Mucosa of stomach (tissue), 1 donor: ENCODE measurements at regions not wholly inside any gene's neighbourhood (a gene's known extent, or its start where the extent isn't known, plus 50 kb on each side); places are given as distances from the start of the nearest gene placed in this dataset.
A peak's percentile ranks its signal among the peaks of the same experiment; 100 is the strongest.

ENCODE experiments used
- H3K27me3 ChIP-seq: one replicate; pipeline ENCODE4 v1.7.0; 2013; ENCODE audit warnings: mild to moderate bottlenecking, low read length; ENCODE audit not compliant: control insufficient read depth, insufficient read depth
- H3K36me3 ChIP-seq: one replicate; pipeline ENCODE4 v1.7.0; 2013; ENCODE audit warnings: low read length; ENCODE audit not compliant: control insufficient read depth, insufficient read depth
- H3K4me1 ChIP-seq: one replicate; pipeline ENCODE4 v1.7.0; 2013; ENCODE audit warnings: mild to moderate bottlenecking, low read length; ENCODE audit not compliant: control insufficient read depth, insufficient read depth
- H3K4me3 ChIP-seq: one replicate; pipeline ENCODE4 v1.7.0; 2013; ENCODE audit warnings: low read length
- H3K9ac ChIP-seq: one replicate; pipeline ENCODE4 v1.7.0; 2013; ENCODE audit warnings: mild to moderate bottlenecking, low read length, moderate library complexity
- H3K9me3 ChIP-seq: one replicate; pipeline ENCODE4 v1.7.0; 2013; ENCODE audit warnings: mild to moderate bottlenecking, low read length, moderate library complexity; ENCODE audit not compliant: control insufficient read depth
- donor health status: Pancreatic carcinoma.

GRCh38 chr9:87147839-87148238, 200.5 kb upstream of the GAS1 start:
- H3K4me3 ChIP-seq: no peak overlapping the region
- no peaks in the 10 kb centered on the region for H3K36me3 ChIP-seq
- H3K9me3 ChIP-seq: no peaks in the 10 kb centered on the region
- peaks cover 8% of the 10 kb centered on the region for H3K27me3 ChIP-seq
- peak overlapping the region; percentile 56 for H3K9ac ChIP-seq
- peaks cover 8% of the 10 kb centered on the region for H3K4me1 ChIP-seq

- Histone ChIP-seq H3K36me3 (no peaks in the 10 kb centered on the region), H3K4me3 (no peak overlapping the region), H3K9ac (peak overlapping the region; percentile 56)
Observed at GRCh38 chr9:87148331-87149104, 201.2 kb upstream of the GAS1 start.

GRCh38 chr9:87149799-87150198, 202.5 kb upstream of the GAS1 start:
- Histone ChIP-seq H3K9ac (no peak overlapping the region), H3K36me3 (no peaks in the 10 kb centered on the region), H3K4me3 (no peak overlapping the region), H3K4me1 (peaks cover 8% of the 10 kb centered on the region), H3K9me3 (no peaks in the 10 kb centered on the region), H3K27me3 (peaks cover 8% of the 10 kb centered on the region)

More at GRCh38 chr9:87148331-87149104, 201.2 kb upstream of the GAS1 start:
- Histone ChIP-seq H3K9me3 (no peaks in the 10 kb centered on the region), H3K27me3 (peaks cover 8% of the 10 kb centered on the region), H3K4me1 (peaks cover 8% of the 10 kb centered on the region)

- peaks cover 8% of the 10 kb centered on the region for H3K4me1 ChIP-seq
- no peak overlapping the region for H3K9ac ChIP-seq
- H3K4me3 ChIP-seq: no peak overlapping the region
- H3K36me3 ChIP-seq: no peaks in the 10 kb centered on the region
- no peaks in the 10 kb centered on the region for H3K9me3 ChIP-seq
- peaks cover 8% of the 10 kb centered on the region for H3K27me3 ChIP-seq
Observed at GRCh38 chr9:87152256-87152655, 204.9 kb upstream of the GAS1 start.

- Histone ChIP-seq H3K9ac (no peak overlapping the region), H3K27me3 (no peaks in the 10 kb centered on the region), H3K36me3 (no peaks in the 10 kb centered on the region), H3K9me3 (no peaks in the 10 kb centered on the region), H3K4me1 (no peaks in the 10 kb centered on the region), H3K4me3 (no peak overlapping the region)
Observed at GRCh38 chr9:87156247-87156646, 208.9 kb upstream of the GAS1 start.

GRCh38 chr9:87157366-87158031, 210.2 kb upstream of the GAS1 start:
- no peaks in the 10 kb centered on the region for H3K27me3 ChIP-seq
- no peak overlapping the region for H3K9ac ChIP-seq
- no peak overlapping the region for H3K4me3 ChIP-seq

GRCh38 chr9:87158765-87159164, 211.5 kb upstream of the GAS1 start:
- Histone ChIP-seq H3K27me3 (no peaks in the 10 kb centered on the region), H3K9me3 (no peaks in the 10 kb centered on the region), H3K4me1 (no peaks in the 10 kb centered on the region), H3K9ac (no peak overlapping the region), H3K4me3 (no peak overlapping the region), H3K36me3 (no peaks in the 10 kb centered on the region)

More at GRCh38 chr9:87157366-87158031, 210.2 kb upstream of the GAS1 start:
- Histone ChIP-seq H3K4me1 (no peaks in the 10 kb centered on the region), H3K9me3 (no peaks in the 10 kb centered on the region), H3K36me3 (no peaks in the 10 kb centered on the region)

GRCh38 chr9:87160148-87161102, 213.1 kb upstream of the GAS1 start:
- Histone ChIP-seq H3K4me1 (no peaks in the 10 kb centered on the region), H3K36me3 (no peaks in the 10 kb centered on the region)

GRCh38 chr9:87167161-87167560, 219.9 kb upstream of the GAS1 start:
- Histone ChIP-seq H3K9ac (no peak overlapping the region), H3K4me3 (no peak overlapping the region), H3K36me3 (no peaks in the 10 kb centered on the region), H3K9me3 (no peaks in the 10 kb centered on the region), H3K4me1 (no peaks in the 10 kb centered on the region), H3K27me3 (no peaks in the 10 kb centered on the region)

More at GRCh38 chr9:87160148-87161102, 213.1 kb upstream of the GAS1 start:
- H3K4me3 ChIP-seq: no peak overlapping the region
- no peaks in the 10 kb centered on the region for H3K27me3 ChIP-seq
- no peaks in the 10 kb centered on the region for H3K9me3 ChIP-seq
- H3K9ac ChIP-seq: no peak overlapping the region

GRCh38 chr9:87167582-87167981, 220.3 kb upstream of the GAS1 start:
- H3K4me3 ChIP-seq: no peak overlapping the region
- no peak overlapping the region for H3K9ac ChIP-seq
- H3K36me3 ChIP-seq: no peaks in the 10 kb centered on the region
- H3K4me1 ChIP-seq: no peaks in the 10 kb centered on the region
- H3K27me3 ChIP-seq: no peaks in the 10 kb centered on the region
- no peaks in the 10 kb centered on the region for H3K9me3 ChIP-seq

- H3K4me1 ChIP-seq: no peaks in the 10 kb centered on the region
- no peaks in the 10 kb centered on the region for H3K36me3 ChIP-seq
- H3K9me3 ChIP-seq: no peaks in the 10 kb centered on the region
- H3K9ac ChIP-seq: no peak overlapping the region
- no peak overlapping the region for H3K4me3 ChIP-seq
- H3K27me3 ChIP-seq: no peaks in the 10 kb centered on the region
Observed at GRCh38 chr9:87178302-87178701, 231.0 kb upstream of the GAS1 start.
